Endothelial cell of umbilical vein (primary cell): ENCODE measurements at regions not wholly inside any gene's neighbourhood (a gene's known extent, or its start where the extent isn't known, plus 50 kb on each side); places are given as distances from the start of the nearest gene placed in this dataset.

Experiments used
- BruUV-seq: library from RNA; stranded (reverse); fragments of 400-500 nt; replicated peaks from 2 replicates; lab custom pipeline; 2021; lab: Mats Ljungman, UMichigan
- CTCF ChIA-PET: fragments of 300-600, 350-600 bp; sonication (Branson Sonifier 250); formaldehyde crosslinking; loops from one replicate; lab custom pipeline; 2021; ENCODE audit warnings: antibody characterized with exemption, inconsistent platforms; lab: Charles Lee
- POLR2A ChIA-PET: fragments of 300-600, 350-600 bp; sonication (Branson Sonifier 250); formaldehyde crosslinking; loops from one replicate; lab custom pipeline; 2021; ENCODE audit warnings: antibody characterized with exemption, inconsistent platforms; lab: Charles Lee
- DNase-seq: peaks from one replicate; pipeline ENCODE4 v3.0.0-alpha.2; 2011; ENCODE audit warnings: low read depth, low spot score
- FAIRE-seq: peaks from 2 replicates; lab custom pipeline; 2011; peaks lifted over from hg19 to GRCh38; lab: Jason Lieb, UNC
- H2AFZ ChIP-seq: 2 replicates; pipeline ENCODE4 v1.6.0; 2012; ENCODE audit warnings: low read depth, low read length, control low read depth, inconsistent platforms
- H3K27ac ChIP-seq: 2 replicates; pipeline ENCODE4 v1.5.1; 2011; ENCODE audit warnings: low read depth, mild to moderate bottlenecking, control low read depth, low read length, moderate library complexity; ENCODE audit not compliant: insufficient read depth
- H3K27me3 ChIP-seq, 2 experiments: 2 replicates each; pipeline versions ENCODE4 v1.6.0 to v1.6.1; 2011; ENCODE audit warnings: low read length in 2 of 2, mixed read lengths in 1 of 2; ENCODE audit not compliant: control insufficient read depth in 2 of 2, insufficient read depth in 2 of 2
- H3K36me3 ChIP-seq, 2 experiments: 2 replicates in 1 of 2; 3 replicates in 1 of 2; pipeline ENCODE4 v1.5.1; 2011; ENCODE audit warnings: low read length in 2 of 2, mild to moderate bottlenecking in 1 of 2, moderate library complexity in 1 of 2; ENCODE audit not compliant: control insufficient read depth in 2 of 2, insufficient read depth in 2 of 2; ENCODE audit errors: extremely low read depth in 1 of 2
- H3K4me1 ChIP-seq: 3 replicates; pipeline ENCODE4 v1.5.1; 2011; ENCODE audit warnings: mild to moderate bottlenecking, low read length; ENCODE audit not compliant: control insufficient read depth, insufficient read depth; ENCODE audit errors: extremely low read depth
- H3K4me2 ChIP-seq: 2 replicates; pipeline ENCODE4 v1.6.1; 2011; ENCODE audit warnings: low read length, control low read depth, mixed read lengths; ENCODE audit not compliant: insufficient read depth
- H3K4me3 ChIP-seq, 3 experiments: fragments of 200-600 bp in 1 of 3; sonication (generic), shearing (Covaris generic) in 1 of 3; replicated peaks in 1 of 3; 2 replicates each; pipeline ENCODE4 v1.5.1; 2011 to 2016; ENCODE audit warnings: control low read depth in 3 of 3, low read length in 3 of 3, mild to moderate bottlenecking in 2 of 3, inconsistent platforms in 1 of 3, low read depth in 1 of 3, moderate library complexity in 1 of 3; ENCODE audit not compliant: insufficient read depth in 1 of 3
- H3K79me2 ChIP-seq: 2 replicates; pipeline ENCODE4 v1.6.0; 2012; ENCODE audit warnings: low read length, inconsistent platforms; ENCODE audit not compliant: control insufficient read depth, insufficient read depth
- H3K9ac ChIP-seq: replicated peaks from 2 replicates; pipeline ENCODE3; 2011; ENCODE audit warnings: low read length, control low read depth; ENCODE audit not compliant: insufficient read depth; ENCODE audit errors: extremely low read depth
- H3K9me1 ChIP-seq: replicated peaks from 3 replicates; pipeline ENCODE4 v1.6.0; 2011; ENCODE audit warnings: mild to moderate bottlenecking, low read length; ENCODE audit not compliant: control insufficient read depth, insufficient read depth; ENCODE audit errors: extremely low read depth
- H3K9me3 ChIP-seq: replicated peaks from 2 replicates; pipeline ENCODE4 v1.5.1; 2012; ENCODE audit warnings: low read length, inconsistent platforms; ENCODE audit not compliant: control insufficient read depth, insufficient read depth
- H4K20me1 ChIP-seq: replicated peaks from 2 replicates; pipeline ENCODE3; 2011; ENCODE audit warnings: mild to moderate bottlenecking, low read length; ENCODE audit not compliant: control insufficient read depth, insufficient read depth; ENCODE audit errors: extremely low read depth
- CTCF ChIP-seq, 2 donors: IDR thresholded peaks; 1 replicate in 1 of 2; 2 replicates in 1 of 2; pipeline ENCODE4 v1.5.1; 2011; ENCODE audit warnings: low read length in 2 of 2, mild to moderate bottlenecking in 2 of 2, moderate library complexity in 2 of 2, control low read depth in 1 of 2, inconsistent platforms in 1 of 2, low read depth in 1 of 2; ENCODE audit not compliant: insufficient read depth in 1 of 2; ENCODE audit errors: extremely low read depth in 1 of 2
- EZH2 ChIP-seq: IDR thresholded peaks from 2 replicates; pipeline ENCODE4 v1.6.1; 2012; ENCODE audit warnings: borderline replicate concordance, low read depth, mild to moderate bottlenecking, moderate library complexity, low read length, inconsistent platforms; ENCODE audit not compliant: severe bottlenecking
- FOS ChIP-seq: IDR thresholded peaks from 2 replicates; pipeline ENCODE4 v1.6.1; 2011; ENCODE audit warnings: mild to moderate bottlenecking, low read length, moderate library complexity, borderline replicate concordance; ENCODE audit not compliant: insufficient read depth
- GATA2 ChIP-seq: IDR thresholded peaks from 2 replicates; pipeline ENCODE4 v1.7.0; 2011; ENCODE audit warnings: low read depth, mild to moderate bottlenecking, moderate library complexity, mixed read lengths, low read length; ENCODE audit not compliant: insufficient read length, insufficient read depth
- JUN ChIP-seq: IDR thresholded peaks from 2 replicates; pipeline ENCODE4 v1.6.1; 2011; ENCODE audit warnings: borderline replicate concordance, low read depth; ENCODE audit not compliant: insufficient read length, insufficient read depth
- MAX ChIP-seq: IDR thresholded peaks from 2 replicates; pipeline ENCODE4 v1.6.1; 2011; ENCODE audit not compliant: insufficient read depth, insufficient read length
- MYC ChIP-seq: IDR thresholded peaks from one replicate; pipeline ENCODE4 v1.6.1; 2011; ENCODE audit warnings: mild to moderate bottlenecking, low read depth, low read length
- POLR2A ChIP-seq: IDR thresholded peaks from 2 replicates; pipeline ENCODE4 v1.6.1; 2012; ENCODE audit warnings: low read depth, mild to moderate bottlenecking, control low read depth, low read length
- POLR2AphosphoS5 ChIP-seq: IDR thresholded peaks from 2 replicates; pipeline ENCODE4 v1.6.1; 2012; ENCODE audit warnings: low read depth, mild to moderate bottlenecking, control low read depth, low read length, moderate library complexity; ENCODE audit not compliant: insufficient read depth
- dilution Hi-C: fragments of 300-500 bp; cut with MboI; formaldehyde crosslinking; loops from one replicate; pipeline ENCODE4 v1.15.0; 2019; ENCODE audit warnings: low sequenced_read_pairs; ENCODE audit not compliant: extremely low pct_ligation_motif_present
- intact Hi-C: fragments of 100-400 bp; cut with micrococcal nuclease; formaldehyde crosslinking; loops from one replicate; pipeline ENCODE4 v1.10.0; 2022

- no peak overlapping the region for H3K4me2 ChIP-seq
- dilution Hi-C loops, result no loop called here
- FAIRE-seq (no peak), DNase-seq (no peak)
- H2AFZ ChIP-seq, result no peak overlapping the region
- no peak overlapping the region for H3K9ac ChIP-seq
- BruUV-seq, result no TSS peak
- ChIA-PET POLR2A (no interaction called here), CTCF (no interaction called here)
- intact Hi-C loops, result no loop called here
- no peaks in the 10 kb centered on the region for H3K9me1 ChIP-seq
- no peak for TF ChIP-seq CTCF (IDR thresholded peaks at IDR 0.05; ENCODE audit: extremely low read depth in 1 of 2, insufficient read depth in 1 of 2, low read depth in 1 of 2, low read length in 2 of 2)
- TF ChIP-seq GATA2, result no peak
- no peak for TF ChIP-seq MAX
- no peak for TF ChIP-seq POLR2AphosphoS5
- no peak for TF ChIP-seq FOS
- TF ChIP-seq MYC, result no peak
- TF ChIP-seq EZH2, result no peak
- no peak for TF ChIP-seq JUN
- no peak for TF ChIP-seq POLR2A
- no peaks in the 10 kb centered on the region for H3K27me3 ChIP-seq
- no peak overlapping the region for H3K4me3 ChIP-seq
- H3K27ac ChIP-seq, result no peak overlapping the region
- H3K9me3 ChIP-seq, result no peaks in the 10 kb centered on the region
- no peaks in the 10 kb centered on the region for H4K20me1 ChIP-seq
- H3K36me3 ChIP-seq, result no peaks in the 10 kb centered on the region
- no peaks in the 10 kb centered on the region for H3K79me2 ChIP-seq
- H3K4me1 ChIP-seq, result no peaks in the 10 kb centered on the region
These were observed 185.3 kb downstream of the WDR11 start for GRCh38 chr10:121036431-121036830.
